Ishikawa (cell line): ENCODE measurements at regions not wholly inside any gene's neighbourhood (a gene's known extent, or its start where the extent isn't known, plus 50 kb on each side); places are given as distances from the start of the nearest gene placed in this dataset.

Experiments used
- CEBPB ChIP-seq: IDR thresholded peaks from 2 replicates; pipeline ENCODE4 v1.6.1; 2012
- CREB1 ChIP-seq: IDR thresholded peaks from 2 replicates; pipeline ENCODE4 v1.6.1; 2012; ENCODE audit warnings: low read depth
- EGR1 ChIP-seq: IDR thresholded peaks from 2 replicates; pipeline ENCODE4 v1.6.1; 2012
- EP300 ChIP-seq: IDR thresholded peaks from 2 replicates; pipeline ENCODE4 v1.6.1; 2012; ENCODE audit warnings: borderline replicate concordance
- FOXM1 ChIP-seq: IDR thresholded peaks from 2 replicates; pipeline ENCODE4 v1.6.1; 2012; ENCODE audit warnings: low read depth, borderline replicate concordance
- NFIC ChIP-seq: IDR thresholded peaks from 2 replicates; pipeline ENCODE4 v1.6.1; 2012
- RAD21 ChIP-seq: IDR thresholded peaks from 2 replicates; pipeline ENCODE4 v1.6.1; 2012; ENCODE audit warnings: low read depth
- REST ChIP-seq: IDR thresholded peaks from 2 replicates; pipeline ENCODE4 v1.6.1; 2012; ENCODE audit warnings: low read depth, mild to moderate bottlenecking
- TAF1 ChIP-seq: IDR thresholded peaks from 2 replicates; pipeline ENCODE4 v1.6.1; 2012; ENCODE audit warnings: low read depth, mild to moderate bottlenecking
- TCF12 ChIP-seq: IDR thresholded peaks from 2 replicates; pipeline ENCODE4 v1.6.1; 2012; ENCODE audit warnings: low read depth
- TEAD4 ChIP-seq: IDR thresholded peaks from 2 replicates; pipeline ENCODE4 v1.6.1; 2012
- USF1 ChIP-seq: IDR thresholded peaks from 2 replicates; pipeline ENCODE4 v1.6.1; 2012
- YY1 ChIP-seq: IDR thresholded peaks from 2 replicates; pipeline ENCODE4 v1.6.1; 2012; ENCODE audit warnings: low read depth
- ZBTB7A ChIP-seq: IDR thresholded peaks from 2 replicates; pipeline ENCODE4 v1.6.1; 2012; ENCODE audit warnings: low read depth
- TF ChIP-seq, protein P1 (sequence below): IDR thresholded peaks from 2 replicates; pipeline ENCODE4 v1.6.1; 2012

DNA sequence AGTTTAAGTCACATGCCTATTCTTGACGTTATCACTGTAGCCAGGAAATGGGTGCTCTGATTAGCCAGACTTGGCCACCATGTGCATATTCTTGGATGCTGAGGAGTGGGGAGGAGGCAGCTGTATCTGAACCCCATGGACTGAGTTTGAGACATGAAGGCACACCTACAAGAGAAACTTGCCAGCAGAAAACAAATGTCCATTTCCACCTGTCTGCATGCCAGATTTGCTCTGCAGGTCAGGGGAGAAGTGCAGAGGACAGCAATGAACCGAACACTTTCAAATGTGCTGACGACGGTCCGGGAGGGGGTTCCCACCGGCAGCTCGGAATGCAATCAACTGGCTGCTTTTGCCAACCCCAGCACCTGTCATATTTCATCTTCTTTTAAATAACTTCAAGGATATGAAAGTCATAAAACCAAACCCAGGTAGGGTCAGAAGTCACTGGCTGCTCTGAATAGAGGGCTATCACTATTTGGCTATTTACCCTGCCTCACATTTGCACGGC lies 287.8 kb upstream of the N4BP1 start:
- TF ChIP-seq FOXM1 (no peak), TEAD4 (no peak), CREB1 (no peak), RAD21 (no peak), EP300 (no peak), TAF1 (no peak), USF1 (no peak), ZBTB7A (no peak), EGR1 (no peak), YY1 (no peak), CEBPB (no peak)
- TF ChIP-seq, protein P1, sequence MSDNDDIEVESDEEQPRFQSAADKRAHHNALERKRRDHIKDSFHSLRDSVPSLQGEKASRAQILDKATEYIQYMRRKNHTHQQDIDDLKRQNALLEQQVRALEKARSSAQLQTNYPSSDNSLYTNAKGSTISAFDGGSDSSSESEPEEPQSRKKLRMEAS, result no peak

GRCh38 chr16:48895142-48895541 lies 285.2 kb upstream of the N4BP1 start:
- TF ChIP-seq TEAD4 (no peak), YY1 (no peak), TCF12 (no peak), REST (peak; percentile 67), NFIC (no peak), ZBTB7A (no peak)

DNA sequence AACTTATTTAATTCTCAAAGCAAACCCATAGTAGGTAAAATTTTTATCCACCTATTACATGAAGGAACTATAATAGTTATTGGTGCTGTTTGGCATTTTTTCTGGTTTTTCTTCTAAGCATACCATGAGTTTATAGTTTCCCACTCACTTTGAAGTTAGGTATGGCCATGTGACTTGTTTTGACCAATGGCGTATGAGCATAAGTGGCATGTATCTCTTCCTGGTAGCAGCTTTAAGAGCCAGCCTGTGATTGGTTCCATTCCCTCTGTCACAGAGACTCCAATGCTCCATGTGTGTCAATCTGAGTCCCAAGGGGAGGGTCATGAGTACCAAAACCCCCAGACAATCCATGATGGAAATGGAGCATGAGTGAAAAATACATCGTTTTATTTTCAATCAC lies 282.9 kb upstream of the N4BP1 start:
- peak; percentile 57 for TF ChIP-seq USF1
- no peak for TF ChIP-seq TAF1
- no peak for TF ChIP-seq CREB1

- TF ChIP-seq NFIC (no peak), USF1 (no peak), TAF1 (no peak), FOXM1 (no peak)
These were observed 277.7 kb upstream of the N4BP1 start for GRCh38 chr16:48887646-48888210.

DNA sequence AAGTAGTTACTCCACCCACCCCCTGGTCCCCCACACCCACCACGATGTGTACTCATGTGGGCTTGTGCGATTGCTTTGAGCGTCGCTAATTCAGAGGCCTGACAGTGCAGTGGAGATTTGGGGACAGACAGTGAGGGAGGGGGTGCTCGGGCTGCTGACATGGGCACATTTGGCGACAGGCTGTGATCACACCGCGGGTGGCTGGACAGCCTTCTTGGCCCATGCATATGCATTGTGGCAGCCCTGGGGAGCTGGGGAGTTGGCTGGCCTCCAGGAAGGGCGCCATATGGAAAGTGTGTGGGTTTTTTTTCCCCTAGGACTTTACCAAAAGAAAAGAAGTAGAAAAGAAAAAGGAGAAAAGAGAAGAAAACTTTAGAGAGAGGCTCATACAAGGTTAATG lies 275.5 kb upstream of the N4BP1 start:
- TF ChIP-seq RAD21, result no peak
- TF ChIP-seq TCF12, result no peak
- no peak for TF ChIP-seq USF1
- no peak for TF ChIP-seq CEBPB
- TF ChIP-seq EGR1, result no peak
- no peak for TF ChIP-seq TEAD4
- TF ChIP-seq YY1, result no peak
- TF ChIP-seq, protein P1, result no peak

- TF ChIP-seq, protein P1, result no peak
- TF ChIP-seq TEAD4, result no peak
- no peak for TF ChIP-seq YY1
- TF ChIP-seq CREB1, result no peak
- no peak for TF ChIP-seq RAD21
- TF ChIP-seq ZBTB7A, result no peak
- no peak for TF ChIP-seq NFIC
- no peak for TF ChIP-seq FOXM1
- TF ChIP-seq EP300, result no peak
- TF ChIP-seq TAF1, result no peak
- no peak for TF ChIP-seq TCF12
- TF ChIP-seq REST, result no peak
These were observed 271.3 kb upstream of the N4BP1 start for GRCh38 chr16:48881272-48881671.
